H1 (cell line): ENCODE measurements at regions not wholly inside any gene's neighbourhood (a gene's known extent, or its start where the extent isn't known, plus 50 kb on each side); places are given as distances from the start of the nearest gene placed in this dataset.

Experiments used
- CTCF ChIA-PET: fragments of 300-600 bp; sonication (Branson Sonifier 250); formaldehyde crosslinking; loops from one replicate; lab custom pipeline; 2021; ENCODE audit not compliant: partially characterized antibody; lab: Charles Lee
- POLR2A ChIA-PET: fragments of 300-600 bp; sonication (Branson Sonifier 250); formaldehyde crosslinking; loops from one replicate; lab custom pipeline; 2021; ENCODE audit warnings: inconsistent platforms; ENCODE audit not compliant: partially characterized antibody; lab: Charles Lee
- DNase-seq, 2 experiments: peaks; one replicate each; pipeline versions ENCODE4 v3.0.0 to v3.0.0-alpha.2; 2010 to 2022; ENCODE audit warnings: low spot score in 2 of 2, low read depth in 1 of 2, mixed read lengths in 1 of 2
- FAIRE-seq: peaks from 2 replicates; lab custom pipeline; 2011; peaks lifted over from hg19 to GRCh38; lab: Jason Lieb, UNC
- H2AFZ ChIP-seq: 2 replicates; pipeline ENCODE4 v1.8.1; 2012; ENCODE audit warnings: low read length, inconsistent platforms
- H2AK5ac ChIP-seq: 2 replicates; pipeline ENCODE4 v1.6.1; 2013; ENCODE audit warnings: low read depth, low read length
- H2BK120ac ChIP-seq: replicated peaks from 2 replicates; pipeline ENCODE3; 2013; ENCODE audit warnings: low read depth, low read length, inconsistent platforms
- H2BK12ac ChIP-seq: 2 replicates; pipeline ENCODE4 v1.6.1; 2013; ENCODE audit warnings: low read depth, low read length
- H2BK15ac ChIP-seq: 2 replicates; pipeline ENCODE4 v1.6.1; 2013; ENCODE audit warnings: low read length
- H2BK20ac ChIP-seq: 2 replicates; pipeline ENCODE4 v1.6.1; 2013; ENCODE audit warnings: low read length
- H2BK5ac ChIP-seq: 2 replicates; pipeline ENCODE4 v1.6.1; 2013; ENCODE audit warnings: low read depth, low read length
- H3K14ac ChIP-seq: 2 replicates; pipeline ENCODE4 v1.6.1; 2013; ENCODE audit warnings: inconsistent platforms; ENCODE audit not compliant: insufficient read length
- H3K18ac ChIP-seq: 2 replicates; pipeline ENCODE4 v1.6.1; 2013; ENCODE audit warnings: low read length; ENCODE audit errors: extremely low read depth
- H3K23ac ChIP-seq: 2 replicates; pipeline ENCODE4 v1.6.1; 2013; ENCODE audit warnings: inconsistent platforms; ENCODE audit not compliant: insufficient read length
- H3K23me2 ChIP-seq: 2 replicates; pipeline ENCODE4 v1.6.1; 2013; ENCODE audit warnings: low read depth, low read length
- H3K27ac ChIP-seq: 2 replicates; pipeline ENCODE4 v1.6.1; 2011; ENCODE audit warnings: low read depth, low read length, inconsistent platforms
- H3K27me3 ChIP-seq, 4 experiments: replicated peaks in 1 of 4; 1 replicate in 1 of 4; 2 replicates in 3 of 4; pipeline versions ENCODE4 v1.6.1 to v1.8.1; 2011 to 2013; ENCODE audit warnings: low read length in 3 of 4, mild to moderate bottlenecking in 3 of 4, inconsistent platforms in 2 of 4, mixed read lengths in 2 of 4, moderate library complexity in 1 of 4; ENCODE audit not compliant: control insufficient read depth in 3 of 4, insufficient read depth in 3 of 4; ENCODE audit errors: extremely low read depth in 1 of 4
- H3K36me3 ChIP-seq, 4 experiments: 2 replicates each; pipeline versions ENCODE4 v1.6.1 to v1.8.1; 2011 to 2013; ENCODE audit warnings: mild to moderate bottlenecking in 4 of 4, low read length in 3 of 4, moderate library complexity in 2 of 4, control low read depth in 1 of 4, inconsistent platforms in 1 of 4; ENCODE audit not compliant: insufficient read depth in 4 of 4, control insufficient read depth in 2 of 4
- H3K4ac ChIP-seq: replicated peaks from 2 replicates; pipeline ENCODE3; 2013; ENCODE audit warnings: low read length, low read depth, mixed read lengths, inconsistent platforms; ENCODE audit not compliant: insufficient read length
- H3K4me1 ChIP-seq, 4 experiments: replicated peaks in 1 of 4; 1 replicate in 1 of 4; 2 replicates in 3 of 4; pipeline versions ENCODE4 v1.6.1 to v1.8.1; 2011 to 2013; ENCODE audit warnings: low read length in 3 of 4, inconsistent platforms in 2 of 4, mixed read lengths in 1 of 4; ENCODE audit not compliant: insufficient read depth in 4 of 4, control insufficient read depth in 3 of 4
- H3K4me2 ChIP-seq, 2 experiments: 2 replicates each; pipeline versions ENCODE4 v1.6.1 to v1.8.1; 2011 to 2013; ENCODE audit warnings: low read depth in 2 of 2, low read length in 2 of 2, control low read depth in 1 of 2, inconsistent platforms in 1 of 2, mild to moderate bottlenecking in 1 of 2; ENCODE audit not compliant: insufficient read depth in 1 of 2
- H3K4me3 ChIP-seq, 4 experiments: fragments of 200-600, 300-600 bp in 1 of 4; sonication (generic), shearing (Covaris generic), sonication (Bioruptor Twin) in 1 of 4; 2 replicates each; pipeline versions ENCODE4 v1.5.1 to v1.8.1; 2011 to 2016; ENCODE audit warnings: low read length in 4 of 4, low read depth in 3 of 4, control low read depth in 2 of 4, inconsistent platforms in 2 of 4, mild to moderate bottlenecking in 2 of 4, mixed read lengths in 1 of 4, moderate library complexity in 1 of 4; ENCODE audit not compliant: insufficient read depth in 2 of 4; ENCODE audit errors: extremely low read depth in 1 of 4
- H3K56ac ChIP-seq: replicated peaks from 2 replicates; pipeline ENCODE3; 2013; ENCODE audit warnings: low read depth, mild to moderate bottlenecking, mixed read lengths, low read length, inconsistent platforms; ENCODE audit not compliant: insufficient read length
- H3K79me1 ChIP-seq: 2 replicates; pipeline ENCODE4 v1.6.1; 2013; ENCODE audit warnings: low read depth, low read length, control low read depth
- H3K79me2 ChIP-seq, 2 experiments: 2 replicates each; pipeline versions ENCODE4 v1.6.1 to v1.8.1; 2012 to 2013; ENCODE audit warnings: low read length in 2 of 2, mild to moderate bottlenecking in 2 of 2, inconsistent platforms in 1 of 2; ENCODE audit not compliant: insufficient read depth in 2 of 2, control insufficient read depth in 1 of 2
- H3K9ac ChIP-seq, 4 experiments: replicated peaks in 1 of 4; 1 replicate in 1 of 4; 2 replicates in 3 of 4; pipeline versions ENCODE4 v1.6.1 to v1.8.1; 2011 to 2013; ENCODE audit warnings: low read depth in 3 of 4, low read length in 3 of 4, control low read depth in 2 of 4, mild to moderate bottlenecking in 2 of 4, moderate library complexity in 2 of 4, inconsistent platforms in 1 of 4; ENCODE audit errors: extremely low read depth in 1 of 4
- H3K9me3 ChIP-seq, 2 experiments: 2 replicates each; pipeline versions ENCODE4 v1.6.1 to v1.8.1; 2012 to 2013; ENCODE audit warnings: mild to moderate bottlenecking in 2 of 2, moderate library complexity in 2 of 2, control low read depth in 1 of 2, inconsistent platforms in 1 of 2, low read depth in 1 of 2, low read length in 1 of 2, mixed read lengths in 1 of 2; ENCODE audit not compliant: insufficient read depth in 2 of 2
- H4K20me1 ChIP-seq, 2 experiments: replicated peaks in 1 of 2; 2 replicates each; pipeline versions ENCODE3 to v1.8.1; 2011 to 2013; ENCODE audit warnings: inconsistent platforms in 2 of 2, low read length in 2 of 2, mild to moderate bottlenecking in 1 of 2; ENCODE audit not compliant: insufficient read depth in 2 of 2, control insufficient read depth in 1 of 2
- H4K5ac ChIP-seq: 2 replicates; pipeline ENCODE4 v1.6.1; 2013; ENCODE audit warnings: low read length, low read depth, mixed read lengths, inconsistent platforms; ENCODE audit not compliant: insufficient read length
- H4K8ac ChIP-seq: 2 replicates; pipeline ENCODE4 v1.8.0; 2013; ENCODE audit warnings: mild to moderate bottlenecking, moderate library complexity, low read length, inconsistent platforms; ENCODE audit not compliant: insufficient read depth; ENCODE audit errors: extremely low read depth
- H4K91ac ChIP-seq: replicated peaks from 2 replicates; pipeline ENCODE3; 2013; ENCODE audit warnings: low read length, mixed read lengths, inconsistent platforms; ENCODE audit not compliant: insufficient read length
- HDAC2 ChIP-seq, 2 experiments: fragments of 300-600 bp in 1 of 2; sonication (generic) in 1 of 2; IDR thresholded peaks; 2 replicates each; pipeline ENCODE4 v1.6.1; 2011 to 2012; ENCODE audit warnings: low read depth in 2 of 2, low read length in 2 of 2, mild to moderate bottlenecking in 2 of 2, moderate library complexity in 2 of 2, borderline replicate concordance in 1 of 2, inconsistent platforms in 1 of 2
- NANOG ChIP-seq: IDR thresholded peaks from 2 replicates; pipeline ENCODE4 v1.6.1; 2011; ENCODE audit warnings: low read length, low read depth, mild to moderate bottlenecking, inconsistent platforms; ENCODE audit not compliant: insufficient read depth, poor library complexity, severe bottlenecking
- SP4 ChIP-seq: IDR thresholded peaks from 2 replicates; pipeline ENCODE4 v1.6.1; 2012; ENCODE audit warnings: low read length, inconsistent platforms
- WGBS, 2 experiments: shearing (Covaris generic) in 1 of 2; methylation state at CpG; one replicate each; pipeline versions ENCODE4 v1.1.6 to v1.1.7; 2013 to 2015; ENCODE audit warnings: low lambda C conversion rate in 2 of 2, mixed read lengths in 2 of 2, inconsistent platforms in 1 of 2, low coverage in 1 of 2, missing lambda C conversion rate in 1 of 2; ENCODE audit not compliant: insufficient replicate concordance in 2 of 2, insufficient coverage in 1 of 2, insufficient read length in 1 of 2; ENCODE audit errors: extremely low coverage in 1 of 2, missing lambda C conversion rate in 1 of 2; 5-methylcytosine and 5-hydroxymethylcytosine counted together
- TF ChIP-seq, protein P1 (sequence below): IDR thresholded peaks from 2 replicates; pipeline ENCODE4 v1.6.1; 2011; ENCODE audit warnings: low read length, improper control_type of control experiment

DNA sequence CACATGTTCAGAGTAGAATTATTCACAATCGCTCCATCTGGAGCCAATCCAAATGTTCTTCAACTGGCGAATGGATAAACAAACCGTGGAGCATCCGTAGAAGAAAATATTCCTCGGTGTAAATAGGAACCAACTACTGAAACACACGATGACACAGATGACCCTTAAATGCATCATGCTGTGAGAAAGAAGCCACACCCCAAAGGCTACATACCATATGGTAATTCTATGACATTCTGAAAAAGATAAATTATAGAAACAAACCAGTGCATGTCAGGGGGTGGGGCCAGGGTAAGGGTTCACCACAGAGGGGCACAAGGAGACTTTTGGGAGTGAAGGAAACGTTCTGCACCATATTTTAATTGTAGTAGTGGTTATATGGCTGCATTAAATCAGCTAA lies 312.2 kb upstream of the SMIM21 start:
- Histone ChIP-seq H3K56ac (no peak overlapping the region), H3K9ac (no peak overlapping the region), H3K23ac (no peak overlapping the region), H2BK15ac (no peak overlapping the region), H4K20me1 (no peaks in the 10 kb centered on the region), H3K4me1 (no peaks in the 10 kb centered on the region), H2BK120ac (no peak overlapping the region), H3K9me3 (peaks cover 3 to 8% of the 10 kb centered on the region in 2 experiments; a peak in 3 of 4 replicates), H3K4ac (no peak overlapping the region), H4K5ac (no peak overlapping the region), H2BK5ac (no peak overlapping the region), H3K27me3 (no peaks in the 10 kb centered on the region), H3K79me1 (no peaks in the 10 kb centered on the region), H3K79me2 (no peaks in the 10 kb centered on the region), H3K27ac (no peak overlapping the region), H3K4me3 (no peak overlapping the region), H2AFZ (no peak overlapping the region), H3K18ac (no peak overlapping the region), H2BK20ac (no peak overlapping the region), H3K14ac (no peak overlapping the region), H3K23me2 (no peaks in the 10 kb centered on the region), H3K4me2 (no peak overlapping the region), H2BK12ac (no peak overlapping the region), H4K91ac (no peak overlapping the region), H4K8ac (no peak overlapping the region), H2AK5ac (no peak overlapping the region), H3K36me3 (no peaks in the 10 kb centered on the region)
- WGBS, 2 experiments: 80% methylated on average over 7 of the region's 7 CpGs; no CpG with 5 or more reads in 1 of the 2 experiments
- ChIA-PET POLR2A (no interaction called here), CTCF (interaction anchor here (1.5 kb wide), 1 partner anchor 29 kb away, joined by 3 read pairs; no protein-coding TSS in a partner anchor)
- DNase-seq (no peak), FAIRE-seq (no peak)
- TF ChIP-seq SP4: no peak
- no peak for TF ChIP-seq HDAC2 (IDR thresholded peaks at IDR 0.05; ENCODE audit: borderline replicate concordance in 1 of 2, low read depth in 2 of 2, low read length in 2 of 2)
- no peak for TF ChIP-seq NANOG
- TF ChIP-seq, protein P1, sequence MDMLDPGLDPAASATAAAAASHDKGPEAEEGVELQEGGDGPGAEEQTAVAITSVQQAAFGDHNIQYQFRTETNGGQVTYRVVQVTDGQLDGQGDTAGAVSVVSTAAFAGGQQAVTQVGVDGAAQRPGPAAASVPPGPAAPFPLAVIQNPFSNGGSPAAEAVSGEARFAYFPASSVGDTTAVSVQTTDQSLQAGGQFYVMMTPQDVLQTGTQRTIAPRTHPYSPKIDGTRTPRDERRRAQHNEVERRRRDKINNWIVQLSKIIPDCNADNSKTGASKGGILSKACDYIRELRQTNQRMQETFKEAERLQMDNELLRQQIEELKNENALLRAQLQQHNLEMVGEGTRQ: no peak
